ENCODE measurements at regions not wholly inside any gene's neighbourhood (a gene's known extent, or its start where the extent isn't known, plus 50 kb on each side); places are given as distances from the start of the nearest gene placed in this dataset.

DNA sequence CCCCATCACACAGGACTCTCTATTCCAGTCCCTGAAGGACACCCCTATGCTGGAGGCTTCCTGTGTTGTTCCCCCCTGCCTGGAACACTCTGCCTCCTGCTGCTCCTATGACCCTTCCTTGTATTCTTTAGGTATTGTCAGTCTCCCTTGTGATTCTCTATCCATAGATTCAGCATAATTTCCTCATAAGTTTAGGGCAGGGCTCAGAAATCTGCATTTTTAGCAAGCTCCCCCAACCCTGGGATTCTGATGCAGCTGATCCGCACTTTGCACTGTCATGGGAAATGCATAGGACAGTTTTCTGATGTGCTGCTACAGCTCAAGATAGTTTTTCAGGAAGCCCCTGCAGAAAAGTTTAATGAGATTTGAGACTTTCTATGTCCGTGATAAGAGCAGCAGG lies 79.9 kb downstream of the ADRA2A start:
- TF ChIP-seq, protein P1, sequence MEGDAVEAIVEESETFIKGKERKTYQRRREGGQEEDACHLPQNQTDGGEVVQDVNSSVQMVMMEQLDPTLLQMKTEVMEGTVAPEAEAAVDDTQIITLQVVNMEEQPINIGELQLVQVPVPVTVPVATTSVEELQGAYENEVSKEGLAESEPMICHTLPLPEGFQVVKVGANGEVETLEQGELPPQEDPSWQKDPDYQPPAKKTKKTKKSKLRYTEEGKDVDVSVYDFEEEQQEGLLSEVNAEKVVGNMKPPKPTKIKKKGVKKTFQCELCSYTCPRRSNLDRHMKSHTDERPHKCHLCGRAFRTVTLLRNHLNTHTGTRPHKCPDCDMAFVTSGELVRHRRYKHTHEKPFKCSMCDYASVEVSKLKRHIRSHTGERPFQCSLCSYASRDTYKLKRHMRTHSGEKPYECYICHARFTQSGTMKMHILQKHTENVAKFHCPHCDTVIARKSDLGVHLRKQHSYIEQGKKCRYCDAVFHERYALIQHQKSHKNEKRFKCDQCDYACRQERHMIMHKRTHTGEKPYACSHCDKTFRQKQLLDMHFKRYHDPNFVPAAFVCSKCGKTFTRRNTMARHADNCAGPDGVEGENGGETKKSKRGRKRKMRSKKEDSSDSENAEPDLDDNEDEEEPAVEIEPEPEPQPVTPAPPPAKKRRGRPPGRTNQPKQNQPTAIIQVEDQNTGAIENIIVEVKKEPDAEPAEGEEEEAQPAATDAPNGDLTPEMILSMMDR (IDR thresholded peaks at IDR 0.05): no peak
- TF ChIP-seq EP300 (IDR thresholded peaks at IDR 0.05) (no peak), POLR2A (IDR thresholded peaks at IDR 0.05) (no peak)
